HG02678 (cell line): ENCODE measurements at regions not wholly inside any gene's neighbourhood (a gene's known extent, or its start where the extent isn't known, plus 50 kb on each side); places are given as distances from the start of the nearest gene placed in this dataset.
"Not testable (repeated sequence)": the region's sequence is repeated elsewhere in the genome, so short reads cannot be mapped to it uniquely, and the experiment has no call there.

Experiments
- ATAC-seq: cut with Tn5 transposase; IDR thresholded peaks from one replicate; pipeline ENCODE4 v1.9.1; 2021; ENCODE audit warnings: mild to moderate bottlenecking, moderate library complexity; ENCODE audit not compliant: unreplicated experiment

GRCh38 chr11:37286890-37287289, 688.9 kb upstream of the RAG2 start:
- ATAC-seq: no peak

GRCh38 chr11:37282367-37282766, 684.3 kb upstream of the RAG2 start:
- ATAC-seq: no peak

DNA sequence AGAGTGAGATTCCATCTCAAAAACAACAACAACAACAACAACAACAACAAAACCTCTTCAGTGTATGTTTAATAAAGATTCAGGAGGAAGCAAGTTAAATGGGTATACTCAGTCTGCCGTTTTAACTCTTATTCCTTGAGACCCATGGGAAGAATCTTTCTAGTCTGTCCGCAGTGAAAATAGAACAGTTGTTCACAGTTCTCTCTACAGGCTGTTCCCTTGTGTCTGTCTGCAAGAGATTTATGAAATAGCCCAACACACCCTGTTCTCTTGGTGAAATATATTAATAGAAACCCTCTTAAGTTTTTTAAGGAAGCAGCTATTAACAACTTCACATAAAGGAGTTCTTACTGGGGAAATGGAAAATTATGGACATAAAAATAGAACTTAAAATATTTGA, 682.2 kb upstream of the RAG2 start:
- no peak for ATAC-seq

DNA sequence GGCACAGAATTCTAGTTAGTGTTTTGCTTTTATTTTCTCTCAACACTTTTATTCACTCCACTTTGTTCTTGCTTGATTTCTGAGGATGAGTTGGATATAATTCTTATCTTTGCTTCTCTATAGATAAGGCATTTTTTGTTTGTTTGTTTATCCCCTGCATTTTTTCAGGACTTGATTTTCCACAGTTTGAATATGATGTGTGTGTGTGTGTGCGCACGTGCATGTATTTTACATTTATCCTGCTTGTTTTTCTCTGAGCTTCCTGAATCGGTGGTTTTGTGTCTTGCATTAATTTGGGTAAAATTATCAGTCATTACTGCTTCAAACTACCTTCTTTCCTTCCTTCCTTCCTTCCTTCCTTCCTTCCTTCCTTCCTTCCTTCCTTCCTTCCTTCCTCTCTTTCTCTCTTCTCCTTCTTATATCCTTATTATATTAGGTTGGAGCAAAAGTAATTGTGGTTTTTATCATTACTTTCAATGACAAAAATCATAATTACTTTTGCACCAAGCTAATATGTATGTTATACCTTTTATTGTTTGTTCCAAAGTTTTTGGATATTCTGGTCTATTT, 679.9 kb upstream of the RAG2 start:
- ATAC-seq: no peak

DNA sequence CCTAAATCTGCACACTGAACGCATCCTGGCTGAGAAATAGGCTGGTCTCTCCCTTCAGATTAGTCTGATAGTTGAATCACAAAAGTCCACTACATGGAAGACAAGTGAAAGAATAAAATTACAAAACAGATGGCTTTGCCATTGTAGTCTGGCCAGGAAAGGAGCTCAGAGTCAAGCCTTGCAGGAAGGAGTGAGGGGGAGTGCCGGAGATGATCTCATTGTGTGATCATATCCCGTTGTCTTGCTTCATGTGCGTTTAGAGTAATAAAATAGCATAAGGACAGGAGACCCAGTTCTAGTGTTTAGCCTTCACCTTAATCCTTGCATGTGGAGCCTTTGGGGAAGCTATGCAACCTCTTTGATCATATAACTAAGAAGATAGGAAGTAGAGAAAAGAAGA, 666.7 kb upstream of the RAG2 start:
- no peak for ATAC-seq

GRCh38 chr11:37264060-37264459, 666.0 kb upstream of the RAG2 start:
- no peak for ATAC-seq

- not testable (repeated sequence) for ATAC-seq
Measured at GRCh38 chr11:37263467-37263866, 665.4 kb upstream of the RAG2 start.

- no peak for ATAC-seq
Measured at GRCh38 chr11:37259734-37260133, 661.7 kb upstream of the RAG2 start.

- no peak for ATAC-seq
Measured at GRCh38 chr11:37248145-37248544, 650.1 kb upstream of the RAG2 start.

- ATAC-seq: not testable (repeated sequence)
Measured at GRCh38 chr11:37246092-37246491, 648.1 kb upstream of the RAG2 start.

GRCh38 chr11:37230865-37231264, 632.8 kb upstream of the RAG2 start:
- ATAC-seq: no peak

DNA sequence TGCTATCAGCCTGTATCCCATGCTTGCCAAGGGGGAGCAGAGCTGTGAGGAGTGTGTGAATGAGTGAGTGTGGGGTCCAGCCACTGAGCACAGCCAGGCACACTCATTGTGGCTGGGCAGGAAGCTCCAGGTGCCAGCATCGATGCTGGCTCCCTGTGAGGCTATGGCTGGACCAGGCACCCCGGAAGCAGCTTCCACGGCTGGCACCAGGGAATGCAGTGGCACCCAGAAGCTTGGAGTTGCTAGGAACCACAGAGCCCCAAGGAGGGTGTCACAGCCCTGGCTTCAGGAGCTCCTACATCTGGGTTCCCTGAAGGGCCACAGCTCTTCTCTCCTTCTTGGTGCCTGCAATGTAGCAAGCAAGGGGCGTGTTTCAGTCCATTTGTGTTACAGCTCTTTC, 625.9 kb upstream of the RAG2 start:
- no peak for ATAC-seq

GRCh38 chr11:37203006-37203405, 605.0 kb upstream of the RAG2 start:
- no peak for ATAC-seq

- no peak for ATAC-seq
Measured at GRCh38 chr11:37199082-37199481, 601.0 kb upstream of the RAG2 start.

DNA sequence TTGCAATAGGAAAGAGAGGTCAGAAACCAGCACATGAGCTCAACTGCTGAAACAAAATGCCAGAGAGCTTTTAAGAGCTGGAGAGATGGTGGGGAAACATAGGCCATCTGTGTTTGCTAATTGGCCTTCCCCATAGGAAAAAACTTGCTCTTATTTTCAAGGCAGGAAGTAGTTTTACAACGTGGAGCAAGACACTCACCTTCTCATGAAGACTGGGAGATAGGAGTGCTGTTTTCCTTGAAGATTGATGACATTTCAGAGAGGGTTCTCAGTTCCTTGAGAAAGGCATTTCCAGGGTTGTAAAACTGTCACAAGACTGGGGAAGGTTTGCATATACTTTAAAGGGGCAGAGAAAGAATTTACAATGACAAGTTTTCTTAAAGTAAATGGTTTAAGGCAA, 586.3 kb upstream of the RAG2 start:
- ATAC-seq: no peak

GRCh38 chr11:37182031-37182430, 584.0 kb upstream of the RAG2 start:
- ATAC-seq: no peak

DNA sequence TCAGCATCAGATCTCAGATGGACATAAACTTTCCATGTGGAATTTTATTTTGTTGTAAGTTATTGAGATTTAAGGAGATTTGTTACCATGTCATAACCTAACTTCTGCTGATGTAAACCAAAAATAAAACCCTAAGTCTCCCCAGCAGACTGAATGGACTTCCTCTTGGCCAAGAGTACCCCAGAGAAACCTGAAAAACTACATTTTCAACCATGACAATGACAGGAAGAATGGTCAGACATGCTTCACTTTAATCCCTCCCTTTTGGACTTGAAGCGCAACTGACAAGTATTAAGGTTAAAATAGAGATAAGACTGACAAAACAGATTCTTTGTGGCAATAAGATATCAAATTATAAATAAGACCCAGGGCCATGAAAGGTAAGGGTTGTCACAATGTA, 579.7 kb upstream of the RAG2 start:
- no peak for ATAC-seq

GRCh38 chr11:37171451-37171850, 573.4 kb upstream of the RAG2 start:
- ATAC-seq: no peak

DNA sequence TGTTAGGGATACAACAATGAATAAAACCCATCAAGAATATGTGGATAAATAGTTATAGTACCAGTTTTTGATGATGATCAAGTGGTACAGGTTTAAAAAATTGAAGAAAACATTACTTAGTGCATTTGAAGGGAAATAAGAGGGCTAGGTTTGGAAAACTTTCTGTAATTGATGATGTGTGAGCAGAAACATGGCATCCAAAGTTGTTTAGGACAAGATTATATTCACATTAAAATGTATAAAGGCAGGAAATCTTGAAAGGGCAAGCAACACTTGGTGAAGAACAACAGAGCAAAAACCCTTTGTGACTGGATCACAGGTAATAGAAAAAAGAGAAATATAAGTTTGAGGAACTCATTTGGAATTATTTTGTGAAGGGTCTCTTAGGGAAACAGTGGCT, 572.3 kb upstream of the RAG2 start:
- no peak for ATAC-seq

- ATAC-seq: not testable (repeated sequence)
Measured at GRCh38 chr11:37145434-37145833, 547.4 kb upstream of the RAG2 start.

DNA sequence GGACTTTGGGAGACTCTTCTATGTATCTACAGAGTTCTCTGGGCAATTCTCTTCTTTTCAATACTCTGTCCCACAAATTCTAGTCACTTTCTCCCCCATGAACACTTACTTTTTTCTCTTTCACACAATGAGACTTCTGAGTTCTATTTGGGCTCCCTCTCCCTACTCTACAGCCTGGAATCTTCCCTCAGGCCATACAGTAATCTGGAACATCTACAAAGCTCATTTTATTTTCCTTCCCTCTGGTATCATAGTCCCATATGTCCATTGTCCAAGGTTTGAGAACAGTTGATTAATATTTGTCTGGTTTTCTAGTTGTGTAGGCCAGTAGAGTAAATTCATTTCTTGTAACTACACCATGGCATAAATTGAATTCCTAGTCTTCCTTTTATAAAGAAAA, 544.6 kb upstream of the RAG2 start:
- ATAC-seq: no peak

DNA sequence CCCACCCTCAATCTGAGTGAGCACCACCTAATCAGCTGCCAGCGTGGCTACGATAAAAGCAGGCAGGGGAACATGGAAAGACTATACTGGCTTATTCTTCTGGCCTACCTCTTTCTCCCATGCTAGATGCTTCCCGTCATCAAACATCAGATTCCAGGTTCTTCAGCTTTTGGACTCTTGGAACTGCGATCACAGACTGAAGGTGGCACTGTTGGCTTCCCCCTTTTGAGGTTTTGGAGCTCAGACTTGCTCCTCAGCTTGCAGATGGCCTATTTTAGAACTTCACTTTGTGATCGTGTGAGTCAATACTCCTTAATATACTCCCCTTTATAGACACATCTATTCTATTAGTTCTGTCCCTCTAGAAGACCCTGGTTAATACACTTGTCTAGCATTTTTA, 543.7 kb upstream of the RAG2 start:
- no peak for ATAC-seq

GRCh38 chr11:37135606-37136005, 537.6 kb upstream of the RAG2 start:
- ATAC-seq: not testable (repeated sequence)

- no peak for ATAC-seq
Measured at GRCh38 chr11:37134637-37135036, 536.6 kb upstream of the RAG2 start.
